Parathyroid adenoma (tissue), 2 donors: ENCODE measurements at regions not wholly inside any gene's neighbourhood (a gene's known extent, or its start where the extent isn't known, plus 50 kb on each side); places are given as distances from the start of the nearest gene placed in this dataset.

ENCODE experiments used
- H2AFZ ChIP-seq: fragments of 300-600 bp; sonication (generic); one replicate; pipeline ENCODE4 v1.7.0; 2017; ENCODE audit warnings: antibody characterized with exemption, mild to moderate bottlenecking
- H3K27ac ChIP-seq: fragments of 300-600 bp; sonication (generic); one replicate; pipeline ENCODE4 v1.7.0; 2017
- H3K27me3 ChIP-seq: fragments of 300-600 bp; sonication (generic); one replicate; pipeline ENCODE4 v1.7.0; 2017; ENCODE audit warnings: low read length; ENCODE audit not compliant: control insufficient read depth, insufficient read depth
- H3K36me3 ChIP-seq: fragments of 300-600 bp; sonication (generic); one replicate; pipeline ENCODE4 v1.7.0; 2017; ENCODE audit warnings: low read length; ENCODE audit not compliant: control insufficient read depth, insufficient read depth
- H3K4me1 ChIP-seq: fragments of 300-600 bp; sonication (generic); one replicate; pipeline ENCODE4 v1.7.0; 2017; ENCODE audit warnings: control low read depth
- H3K4me2 ChIP-seq: fragments of 300-600 bp; sonication (generic); one replicate; pipeline ENCODE4 v1.7.0; 2017; ENCODE audit warnings: low read length
- H3K4me3 ChIP-seq: fragments of 300-600 bp; sonication (generic); one replicate; pipeline ENCODE4 v1.7.0; 2017; ENCODE audit warnings: low read depth, low read length
- H3K79me2 ChIP-seq: fragments of 300-600 bp; sonication (generic); one replicate; pipeline ENCODE4 v1.7.0; 2017; ENCODE audit warnings: control low read depth
- H3K9ac ChIP-seq: fragments of 300-600 bp; sonication (generic); one replicate; pipeline ENCODE4 v1.7.0; 2017; ENCODE audit warnings: mild to moderate bottlenecking
- H3K9me3 ChIP-seq: fragments of 300-600 bp; sonication (generic); one replicate; pipeline ENCODE4 v1.7.0; 2017; ENCODE audit warnings: low read length; ENCODE audit not compliant: control insufficient read depth
- CTCF ChIP-seq: fragments of 300-600 bp; sonication (generic); IDR thresholded peaks from one replicate; pipeline ENCODE4 v1.7.0; 2017; ENCODE audit warnings: antibody characterized with exemption, mild to moderate bottlenecking
- donor health status: primary hyperparathyroidism.

DNA sequence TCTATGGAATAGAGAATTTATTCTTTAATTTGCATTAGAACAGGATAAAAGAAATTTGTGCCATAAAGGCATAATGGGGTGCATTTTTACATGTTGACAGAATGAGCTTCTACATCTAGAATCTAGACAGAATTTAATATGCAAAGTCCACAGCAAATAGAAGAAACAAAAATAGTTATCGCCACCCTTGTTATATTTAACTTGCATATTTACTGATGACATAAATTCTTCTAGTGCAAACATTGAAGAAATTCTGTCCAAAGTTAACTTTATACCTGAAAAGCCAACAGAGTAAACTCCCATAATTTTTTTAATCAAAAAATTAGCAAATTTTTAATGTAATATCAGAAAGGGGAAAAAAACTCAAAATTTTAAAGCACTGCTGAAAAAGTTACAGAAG lies 213.7 kb upstream of the ALCAM start:
- Histone ChIP-seq H3K4me3 (no peak overlapping the region), H3K9ac (no peak overlapping the region), H3K27ac (no peak overlapping the region), H2AFZ (no peak overlapping the region), H3K36me3 (no peaks in the 10 kb centered on the region), H3K9me3 (no peaks in the 10 kb centered on the region), H3K4me1 (no peaks in the 10 kb centered on the region), H3K79me2 (no peaks in the 10 kb centered on the region), H3K27me3 (no peaks in the 10 kb centered on the region), H3K4me2 (no peak overlapping the region)
- no peak for TF ChIP-seq CTCF

GRCh38 chr3:105154692-105155091 lies 212.0 kb upstream of the ALCAM start:
- no peak overlapping the region for H3K4me2 ChIP-seq
- H3K9ac ChIP-seq = no peak overlapping the region
- no peak overlapping the region for H3K27ac ChIP-seq
- no peaks in the 10 kb centered on the region for H3K27me3 ChIP-seq
- no peak overlapping the region for H3K4me3 ChIP-seq
- no peaks in the 10 kb centered on the region for H3K4me1 ChIP-seq
- H2AFZ ChIP-seq = no peak overlapping the region
- no peaks in the 10 kb centered on the region for H3K36me3 ChIP-seq
- no peak for TF ChIP-seq CTCF
- H3K79me2 ChIP-seq = no peaks in the 10 kb centered on the region
- no peaks in the 10 kb centered on the region for H3K9me3 ChIP-seq

GRCh38 chr3:105157067-105157765 lies 209.5 kb upstream of the ALCAM start:
- no peaks in the 10 kb centered on the region for H3K9me3 ChIP-seq
- H3K4me3 ChIP-seq = no peak overlapping the region
- no peaks in the 10 kb centered on the region for H3K4me1 ChIP-seq
- no peak overlapping the region for H3K9ac ChIP-seq
- H3K79me2 ChIP-seq = no peaks in the 10 kb centered on the region
- TF ChIP-seq CTCF = no peak
- no peak overlapping the region for H3K27ac ChIP-seq
- H2AFZ ChIP-seq = no peak overlapping the region
- H3K4me2 ChIP-seq = no peak overlapping the region
- H3K27me3 ChIP-seq = no peaks in the 10 kb centered on the region
- no peaks in the 10 kb centered on the region for H3K36me3 ChIP-seq

- Histone ChIP-seq H3K9ac (no peak overlapping the region), H3K9me3 (no peaks in the 10 kb centered on the region), H3K4me1 (no peaks in the 10 kb centered on the region), H3K27ac (no peak overlapping the region), H3K27me3 (no peaks in the 10 kb centered on the region), H3K4me2 (no peak overlapping the region), H3K36me3 (no peaks in the 10 kb centered on the region), H3K79me2 (no peaks in the 10 kb centered on the region), H2AFZ (no peak overlapping the region), H3K4me3 (no peak overlapping the region)
- no peak for TF ChIP-seq CTCF
These were observed 209.0 kb upstream of the ALCAM start for GRCh38 chr3:105157766-105158085.

GRCh38 chr3:105158286-105158685 lies 208.4 kb upstream of the ALCAM start:
- H3K4me3 ChIP-seq = no peak overlapping the region
- H2AFZ ChIP-seq = no peak overlapping the region
- H3K36me3 ChIP-seq = no peaks in the 10 kb centered on the region
- no peak overlapping the region for H3K27ac ChIP-seq
- no peak overlapping the region for H3K9ac ChIP-seq
- H3K79me2 ChIP-seq = no peaks in the 10 kb centered on the region
- no peaks in the 10 kb centered on the region for H3K9me3 ChIP-seq
- no peaks in the 10 kb centered on the region for H3K27me3 ChIP-seq
- H3K4me2 ChIP-seq = no peak overlapping the region
- TF ChIP-seq CTCF = no peak
- H3K4me1 ChIP-seq = no peaks in the 10 kb centered on the region
